Panc1 (cell line): ENCODE measurements at regions not wholly inside any gene's neighbourhood (a gene's known extent, or its start where the extent isn't known, plus 50 kb on each side); places are given as distances from the start of the nearest gene placed in this dataset.

Source experiments
- ATAC-seq: fragments of 200-7000 bp; cut with Tn5 transposase; 2 replicates; pipeline ENCODE4 v1.9.1; 2020; ENCODE audit warnings: mild to moderate bottlenecking, moderate library complexity
- BruUV-seq: library from RNA; stranded (reverse); fragments of 400-500 nt; replicated peaks from 2 replicates; lab custom pipeline; 2021; lab: Mats Ljungman, UMichigan
- CTCF ChIA-PET: fragments of 300-600 bp; sonication (Branson Sonifier 250); formaldehyde crosslinking; loops from one replicate; lab custom pipeline; 2022; ENCODE audit warnings: antibody characterized with exemption; lab: Charles Lee
- POLR2A ChIA-PET: fragments of 300-600 bp; sonication (Branson Sonifier 250); formaldehyde crosslinking; loops from one replicate; lab custom pipeline; 2022; ENCODE audit warnings: antibody characterized with exemption; lab: Charles Lee
- DNase-seq: peaks from one replicate; pipeline ENCODE4 v3.0.0-alpha.2; 2010; ENCODE audit warnings: low read depth, low spot score
- H3K27ac ChIP-seq: 2 replicates; pipeline ENCODE4 v1.5.1; 2011; ENCODE audit warnings: mild to moderate bottlenecking, low read length, inconsistent platforms
- H3K27me3 ChIP-seq: fragments of 200-500 bp; sonication (Bioruptor generic); 2 replicates; pipeline ENCODE4 v1.6.0; 2014; ENCODE audit warnings: low read length, inconsistent platforms; ENCODE audit not compliant: control insufficient read depth, insufficient read depth
- H3K36me3 ChIP-seq: fragments of 200-500 bp; sonication (Bioruptor generic); 2 replicates; pipeline ENCODE4 v1.5.1; 2014; ENCODE audit warnings: inconsistent platforms, mild to moderate bottlenecking, low read length, moderate library complexity; ENCODE audit not compliant: control insufficient read depth, insufficient read depth
- H3K4me1 ChIP-seq: 2 replicates; pipeline ENCODE4 v1.5.1; 2011; ENCODE audit warnings: inconsistent platforms, mild to moderate bottlenecking, low read length, moderate library complexity; ENCODE audit not compliant: control insufficient read depth, insufficient read depth
- H3K4me3 ChIP-seq, 2 experiments: 2 replicates each; pipeline ENCODE4 v1.5.1; 2011 to 2012; ENCODE audit warnings: low read depth in 2 of 2, low read length in 2 of 2, mild to moderate bottlenecking in 2 of 2, inconsistent platforms in 1 of 2, moderate library complexity in 1 of 2
- H3K9me3 ChIP-seq: fragments of 200-500 bp; sonication (Bioruptor generic); 2 replicates; pipeline ENCODE4 v1.5.1; 2014; ENCODE audit warnings: low read depth, mild to moderate bottlenecking, inconsistent platforms, low read length, moderate library complexity; ENCODE audit not compliant: control insufficient read depth, insufficient read depth
- CTCF ChIP-seq: fragments of 450-650 bp; IDR thresholded peaks from 2 replicates; pipeline ENCODE4 v1.5.1; 2017; ENCODE audit warnings: mild to moderate bottlenecking
- POLR2AphosphoS5 ChIP-seq: IDR thresholded peaks from 2 replicates; pipeline ENCODE4 v1.6.1; 2012; ENCODE audit warnings: mild to moderate bottlenecking, low read depth, low read length, moderate library complexity
- REST ChIP-seq, 2 experiments: IDR thresholded peaks; 2 replicates each; pipeline ENCODE4 v1.6.1; 2011 to 2012; ENCODE audit warnings: low read depth in 2 of 2, control low read depth in 1 of 2, low read length in 1 of 2, mild to moderate bottlenecking in 1 of 2, moderate library complexity in 1 of 2; ENCODE audit not compliant: insufficient read depth in 1 of 2
- SIN3A ChIP-seq: IDR thresholded peaks from 2 replicates; pipeline ENCODE4 v1.6.1; 2012; ENCODE audit warnings: low read depth, mild to moderate bottlenecking, low read length, moderate library complexity, borderline replicate concordance; ENCODE audit not compliant: insufficient read depth
- TCF7L2 ChIP-seq: IDR thresholded peaks from 2 replicates; pipeline ENCODE4 v1.6.1; 2011; ENCODE audit warnings: mild to moderate bottlenecking, low read depth, low read length, inconsistent platforms
- in situ Hi-C: cut with HindIII; loops from 2 replicates; pipeline ENCODE4 v1.10.0; 2016; ENCODE audit warnings: low sequenced_read_pairs, low pct_unique_long_range_greater_than_20kb
- intact Hi-C: fragments of 100-400 bp; cut with micrococcal nuclease; formaldehyde crosslinking; loops from one replicate; pipeline ENCODE4 v1.10.0; 2022; ENCODE audit not compliant: unreplicated experiment

DNA sequence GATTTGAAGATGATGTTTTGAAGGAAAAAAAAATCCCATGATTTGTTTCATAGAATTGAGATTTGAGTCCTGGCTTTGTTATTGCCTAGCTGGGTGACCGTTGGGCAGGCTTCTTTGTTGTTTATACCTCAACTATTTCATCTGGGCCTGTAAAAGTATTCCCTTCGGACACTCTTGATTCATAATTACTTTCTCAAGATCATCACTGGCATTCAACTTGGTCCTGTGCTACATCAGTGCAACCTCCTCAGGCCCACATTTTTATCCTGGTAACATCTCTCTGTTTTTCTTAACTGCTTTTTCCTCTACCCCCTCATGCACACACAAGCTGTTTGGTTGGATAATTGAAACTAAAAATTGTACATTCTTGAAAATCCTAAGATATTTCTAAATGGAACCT lies 67.5 kb upstream of the P3H2 start:
- intact Hi-C loops: no loop called here
- Histone ChIP-seq H3K4me3 (no peak overlapping the region), H3K27ac (no peak overlapping the region), H3K9me3 (no peaks in the 10 kb centered on the region), H3K36me3 (no peaks in the 10 kb centered on the region), H3K27me3 (no peaks in the 10 kb centered on the region), H3K4me1 (0 out of 2 replicates have a peak, but pooled peaks cover under 1% of the 10 kb centered on the region)
- in situ Hi-C loops: no loop called here
- no peak for DNase-seq
- ChIA-PET CTCF (no interaction called here), POLR2A (no interaction called here)
- TF ChIP-seq SIN3A (no peak), POLR2AphosphoS5 (no peak), REST (IDR thresholded peaks at IDR 0.05; ENCODE audit: insufficient read depth in 1 of 2, low read depth in 2 of 2, low read length in 1 of 2) (no peak), CTCF (no peak), TCF7L2 (no peak)
- no TSS peak for BruUV-seq
- ATAC-seq: no peak

GRCh38 chr3:190183121-190183520 lies 62.4 kb upstream of the P3H2 start:
- ChIA-PET CTCF (no interaction called here), POLR2A (no interaction called here)
- H3K27me3 ChIP-seq: no peaks in the 10 kb centered on the region
- DNase-seq: peak; percentile 87
- H3K36me3 ChIP-seq: no peaks in the 10 kb centered on the region
- no TSS peak for BruUV-seq
- no peak overlapping the region for H3K4me3 ChIP-seq
- H3K27ac ChIP-seq: no peak overlapping the region
- in situ Hi-C loops (no loop called here), intact Hi-C loops (no loop called here)
- TF ChIP-seq SIN3A (no peak), POLR2AphosphoS5 (no peak), REST (IDR thresholded peaks at IDR 0.05; ENCODE audit: insufficient read depth in 1 of 2, low read depth in 2 of 2, low read length in 1 of 2) (no peak), CTCF (no peak), TCF7L2 (no peak)
- peak; percentile 68 for ATAC-seq
- H3K4me1 ChIP-seq: peaks cover 7% of the 10 kb centered on the region
- no peaks in the 10 kb centered on the region for H3K9me3 ChIP-seq
